B cell (primary cell): ENCODE measurements at regions not wholly inside any gene's neighbourhood (a gene's known extent, or its start where the extent isn't known, plus 50 kb on each side); places are given as distances from the start of the nearest gene placed in this dataset.

Source experiments
- ATAC-seq: fragments of 200-7000 bp; cut with Tn5 transposase; one replicate; pipeline ENCODE4 v1.10.0; 2021; ENCODE audit warnings: low read depth, mild to moderate bottlenecking, moderate number of reproducible peaks, moderate library complexity
- CTCF ChIA-PET: fragments of 350-600 bp; sonication (Branson Sonifier 250); formaldehyde crosslinking; loops from one replicate; lab custom pipeline; 2021; ENCODE audit warnings: antibody characterized with exemption, inconsistent platforms; lab: Charles Lee
- POLR2A ChIA-PET: fragments of 350-600 bp; sonication (Branson Sonifier 250); formaldehyde crosslinking; loops from one replicate; lab custom pipeline; 2021; ENCODE audit warnings: antibody characterized with exemption; lab: Charles Lee
- DNase-seq: peaks from one replicate; pipeline ENCODE4 v3.0.0; 2013
- H2AFZ ChIP-seq: 2 replicates; pipeline ENCODE4 v1.6.1; 2012; ENCODE audit warnings: mild to moderate bottlenecking, low read depth, low read length; ENCODE audit not compliant: insufficient read depth, poor library complexity, severe bottlenecking
- H3K27ac ChIP-seq, 2 donors: 1 replicate in 1 of 2; 2 replicates in 1 of 2; pipeline ENCODE4 v1.5.1; 2012 to 2013; ENCODE audit warnings: low read length in 2 of 2, mild to moderate bottlenecking in 2 of 2, moderate library complexity in 1 of 2
- H3K27me3 ChIP-seq, 4 experiments: fragments of 200-600 bp in 1 of 4; sonication (generic) in 1 of 4; replicated peaks in 1 of 4; 1 replicate in 2 of 4; 2 replicates in 2 of 4; pipeline versions ENCODE4 v1.6.1 to v1.7.0; 2013 to 2016; ENCODE audit warnings: low read length in 3 of 4, mild to moderate bottlenecking in 2 of 4, mixed read lengths in 1 of 4, moderate library complexity in 1 of 4; ENCODE audit not compliant: insufficient read depth in 4 of 4, control insufficient read depth in 3 of 4; ENCODE audit errors: control extremely low read depth in 1 of 4
- H3K36me3 ChIP-seq, 2 experiments: replicated peaks in 1 of 2; 1 replicate in 1 of 2; 2 replicates in 1 of 2; pipeline versions ENCODE4 v1.6.1 to v1.7.1; 2013; ENCODE audit warnings: low read length in 1 of 2; ENCODE audit not compliant: insufficient read depth in 2 of 2, control insufficient read depth in 1 of 2; ENCODE audit errors: control extremely low read depth in 1 of 2, extremely low read depth in 1 of 2
- H3K4me1 ChIP-seq, 2 donors: fragments of 200-600 bp in 1 of 2; sonication (generic) in 1 of 2; 1 replicate in 1 of 2; 2 replicates in 1 of 2; pipeline versions ENCODE4 v1.5.1 to v1.6.1; 2013 to 2017; ENCODE audit warnings: low read length in 2 of 2; ENCODE audit not compliant: control insufficient read depth in 2 of 2, insufficient read depth in 2 of 2
- H3K4me2 ChIP-seq: replicated peaks from 2 replicates; pipeline ENCODE3; 2012; ENCODE audit warnings: mild to moderate bottlenecking, low read depth, low read length; ENCODE audit not compliant: poor library complexity, severe bottlenecking
- H3K4me3 ChIP-seq, 5 experiments: fragments of 200-600 bp in 1 of 5; sonication (generic) in 1 of 5; 1 replicate in 3 of 5; 2 replicates in 2 of 5; pipeline versions ENCODE4 v1.5.1 to v1.7.0; 2011 to 2016; ENCODE audit warnings: low read length in 4 of 5, mild to moderate bottlenecking in 4 of 5, low read depth in 2 of 5, control low read depth in 1 of 5, moderate library complexity in 1 of 5; ENCODE audit not compliant: insufficient read depth in 1 of 5; ENCODE audit errors: control extremely low read depth in 1 of 5, extremely low read depth in 1 of 5
- H3K79me2 ChIP-seq: fragments of 200-600 bp; sonication (generic); one replicate; pipeline ENCODE4 v1.6.0; 2016; ENCODE audit warnings: low read length; ENCODE audit not compliant: control insufficient read depth, insufficient read depth
- H3K9ac ChIP-seq: fragments of 200-600 bp; sonication (generic); 2 replicates; pipeline ENCODE4 v1.6.1; 2017; ENCODE audit warnings: mild to moderate bottlenecking, low read length, moderate library complexity
- H3K9me3 ChIP-seq, 3 donors: one replicate each; pipeline versions ENCODE4 v1.6.1 to v1.7.1; 2013; ENCODE audit warnings: low read length in 2 of 3; ENCODE audit not compliant: control insufficient read depth in 2 of 3, insufficient read depth in 1 of 3; ENCODE audit errors: control extremely low read depth in 1 of 3
- H4K20me1 ChIP-seq: 2 replicates; pipeline ENCODE4 v1.6.0; 2012; ENCODE audit warnings: mild to moderate bottlenecking, low read length; ENCODE audit not compliant: insufficient read depth, control insufficient read depth, poor library complexity, severe bottlenecking
- H3K27ac Mint-ChIP-seq: one replicate; pipeline ENCODE4 v1.8.0; 2021; ENCODE audit warnings: mixed read lengths
- H3K27me3 Mint-ChIP-seq: one replicate; pipeline ENCODE4 v1.8.0; 2021; ENCODE audit warnings: mixed read lengths
- H3K4me1 Mint-ChIP-seq: one replicate; pipeline ENCODE4 v1.8.0; 2021; ENCODE audit warnings: mixed read lengths
- H3K4me3 Mint-ChIP-seq: one replicate; pipeline ENCODE4 v1.8.0; 2021; ENCODE audit warnings: mixed read lengths
- H3K9me3 Mint-ChIP-seq: one replicate; pipeline ENCODE4 v1.8.0; 2022; ENCODE audit warnings: mixed read lengths; ENCODE audit not compliant: insufficient read depth
- CTCF ChIP-seq: fragments of 200-600 bp; IDR thresholded peaks from one replicate; pipeline ENCODE4 v1.8.0; 2022; ENCODE audit warnings: antibody characterized with exemption, mild to moderate bottlenecking
- EZH2 ChIP-seq: IDR thresholded peaks from 2 replicates; pipeline ENCODE4 v1.6.1; 2012; ENCODE audit warnings: borderline replicate concordance, low read depth, mild to moderate bottlenecking, moderate library complexity, low read length; ENCODE audit not compliant: insufficient read depth, poor library complexity, severe bottlenecking
- WGBS: methylation state at CpG from one replicate; pipeline ENCODE4 v1.1.5; 2013; ENCODE audit warnings: missing lambda C conversion rate; ENCODE audit not compliant: insufficient coverage; 5-methylcytosine and 5-hydroxymethylcytosine counted together
- intact Hi-C: fragments of 100-400 bp; cut with micrococcal nuclease; formaldehyde crosslinking; loops from one replicate; pipeline ENCODE4 v1.10.0; 2022

GRCh38 chr2:181393472-181393871 lies 63.7 kb upstream of the ITGA4 start:
- intact Hi-C loops, result loop anchor here (5.0 kb wide), 1 partner anchor 41 kb away; no protein-coding TSS in a partner anchor
- no peaks in the 10 kb centered on the region for H3K9me3 Mint-ChIP-seq
- no peaks in the 10 kb centered on the region for H3K27me3 ChIP-seq
- POLR2A ChIA-PET, result no interaction called here
- ATAC-seq (peak; percentile 73), DNase-seq (peak; percentile 67)
- CTCF ChIA-PET, result interaction anchor here (0.6 to 2.3 kb wide), 6 partner anchors 41 to 89 kb away, joined by 3 to 13 read pairs (median 4); partner anchors contain the start of gene ITGA4
- H2AFZ ChIP-seq, result peak overlapping the region; percentile 53
- H3K36me3 ChIP-seq, result no peaks in the 10 kb centered on the region
- H3K27ac ChIP-seq, result peak overlapping the region; percentile 47 to 88
- H3K9ac ChIP-seq, result peak overlapping the region; percentile 43
- peak overlapping the region in 1 of 5 experiments; percentile 34 for H3K4me3 ChIP-seq
- peaks cover 24 to 30% of the 10 kb centered on the region in 2 donors for H3K4me1 ChIP-seq
- H3K27ac Mint-ChIP-seq, result peak overlapping the region; percentile 78
- peaks cover 32% of the 10 kb centered on the region for H3K4me1 Mint-ChIP-seq
- peak overlapping the region; percentile 74 for H3K4me3 Mint-ChIP-seq
- H3K4me2 ChIP-seq, result peak overlapping the region; percentile 70
- no peaks in the 10 kb centered on the region for H4K20me1 ChIP-seq
- no peaks in the 10 kb centered on the region for H3K27me3 Mint-ChIP-seq
- WGBS, result 0% methylated on average over 1 of the region's 1 CpG
- no peaks in the 10 kb centered on the region for H3K79me2 ChIP-seq
- no peak for TF ChIP-seq EZH2
- H3K9me3 ChIP-seq, result peaks cover 0 to 4% (median 0%) of the 10 kb centered on the region in 3 donors

- intact Hi-C loops, result loop anchor here (2.0 to 5.0 kb wide), 2 partner anchors 16 to 43 kb away; no protein-coding TSS in a partner anchor
- Histone ChIP-seq H2AFZ (peak overlapping the region; percentile 69), H3K4me2 (peak overlapping the region; percentile 44), H3K4me1 (peaks cover 30 to 38% of the 10 kb centered on the region in 2 donors), H3K4me3 (no peak overlapping the region), H4K20me1 (no peaks in the 10 kb centered on the region), H3K9ac (no peak overlapping the region), H3K79me2 (no peaks in the 10 kb centered on the region), H3K27ac (peak overlapping the region in 1 of 2 donors; percentile 62), H3K27me3 (no peaks in the 10 kb centered on the region), H3K9me3 (peaks cover 0 to 4% (median 0%) of the 10 kb centered on the region in 3 donors), H3K36me3 (no peaks in the 10 kb centered on the region)
- DNase-seq (no peak), ATAC-seq (peak; percentile 23)
- Mint-ChIP-seq H3K27ac (peak overlapping the region; percentile 64), H3K4me3 (peak overlapping the region; percentile 23), H3K9me3 (no peaks in the 10 kb centered on the region), H3K27me3 (no peaks in the 10 kb centered on the region), H3K4me1 (peaks cover 36% of the 10 kb centered on the region)
- no peak for TF ChIP-seq EZH2
- TF ChIP-seq CTCF, result no peak
- POLR2A ChIA-PET, result interaction anchor here (0.5 kb wide), 2 partner anchors 20 to 22 kb away, joined by 3 to 4 read pairs; no protein-coding TSS in a partner anchor
- CTCF ChIA-PET, result interaction anchor here (1.1 to 2.3 kb wide), 6 partner anchors 11 to 154 kb away, joined by 3 to 13 read pairs (median 4); partner anchors contain the start of gene ITGA4
- 71% methylated on average over 2 of the region's 4 CpGs for WGBS
These were observed 62.3 kb upstream of the ITGA4 start for GRCh38 chr2:181394741-181395437.
